Stomach (tissue), 4 donors: ENCODE measurements at regions not wholly inside any gene's neighbourhood (a gene's known extent, or its start where the extent isn't known, plus 50 kb on each side); places are given as distances from the start of the nearest gene placed in this dataset.

ENCODE experiments used
- CTCF ChIP-seq, 7 experiments: fragments of 450-650 bp in 4 of 7; fragments of 200-600 bp in 3 of 7; sonication (generic) in 3 of 7; IDR thresholded peaks; one replicate each; pipeline ENCODE4 v1.5.1; 2016 to 2019; ENCODE audit warnings: antibody characterized with exemption in 7 of 7, control low read depth in 2 of 7, mild to moderate bottlenecking in 1 of 7
- EP300 ChIP-seq: sonication (generic); formaldehyde crosslinking; IDR thresholded peaks from one replicate; pipeline ENCODE4 v1.6.1; 2017; ENCODE audit warnings: antibody characterized with exemption
- POLR2A ChIP-seq, 4 donors: fragments of 450-650 bp; IDR thresholded peaks; one replicate each; pipeline ENCODE4 v1.6.1; 2016; ENCODE audit warnings: antibody characterized with exemption in 4 of 4, control low read depth in 2 of 4, mild to moderate bottlenecking in 1 of 4, moderate library complexity in 1 of 4

GRCh38 chr5:126054577-126055347, 368.4 kb upstream of the GRAMD2B start:
- TF ChIP-seq CTCF (IDR thresholded peaks at IDR 0.05) (no peak), EP300 (no peak), POLR2A (IDR thresholded peaks at IDR 0.05) (no peak)
